NT2/D1 (cell line): ENCODE measurements at regions not wholly inside any gene's neighbourhood (a gene's known extent, or its start where the extent isn't known, plus 50 kb on each side); places are given as distances from the start of the nearest gene placed in this dataset.

Experiments used
- DNase-seq: peaks from one replicate; pipeline ENCODE4 v3.0.0-alpha.2; 2011; ENCODE audit warnings: low read depth, low spot score
- H3K27me3 ChIP-seq: 2 replicates; pipeline ENCODE4 v1.6.0; 2011; ENCODE audit warnings: mild to moderate bottlenecking; ENCODE audit not compliant: insufficient read length, insufficient read depth
- H3K36me3 ChIP-seq: 2 replicates; pipeline ENCODE4 v1.6.1; 2011; ENCODE audit warnings: mild to moderate bottlenecking, low read length, mixed read lengths; ENCODE audit not compliant: insufficient read depth, insufficient read length
- H3K4me1 ChIP-seq: 2 replicates; pipeline ENCODE4 v1.5.1; 2011; ENCODE audit not compliant: insufficient read depth, insufficient read length
- H3K4me3 ChIP-seq: 2 replicates; pipeline ENCODE4 v1.5.1; 2011; ENCODE audit warnings: low read depth; ENCODE audit not compliant: insufficient read length
- H3K9ac ChIP-seq: 2 replicates; pipeline ENCODE4 v1.6.0; 2011; ENCODE audit warnings: low read depth; ENCODE audit not compliant: insufficient read length
- H3K9me3 ChIP-seq: 2 replicates; pipeline ENCODE4 v1.5.1; 2011; ENCODE audit warnings: mild to moderate bottlenecking, low read length; ENCODE audit not compliant: insufficient read depth
- SUZ12 ChIP-seq: IDR thresholded peaks from 2 replicates; pipeline ENCODE4 v1.6.1; 2011; ENCODE audit not compliant: insufficient read length, insufficient read depth; ENCODE audit errors: extremely low read depth
- YY1 ChIP-seq: IDR thresholded peaks from 2 replicates; pipeline ENCODE4 v1.6.1; 2011; ENCODE audit not compliant: insufficient read length, insufficient read depth
- ZNF274 ChIP-seq: IDR thresholded peaks from 2 replicates; pipeline ENCODE4 v1.6.1; 2011; ENCODE audit warnings: mild to moderate bottlenecking, low read depth, low read length

GRCh38 chr13:74476365-74476764 is 342.2 kb upstream of the KLF12 start:
- no peak for DNase-seq
- no peaks in the 10 kb centered on the region for H3K4me1 ChIP-seq
- no peaks in the 10 kb centered on the region for H3K27me3 ChIP-seq
- no peak overlapping the region for H3K4me3 ChIP-seq
- no peaks in the 10 kb centered on the region for H3K36me3 ChIP-seq
- no peak for TF ChIP-seq ZNF274
- TF ChIP-seq YY1 = no peak
- no peak for TF ChIP-seq SUZ12
- no peak overlapping the region for H3K9ac ChIP-seq
- H3K9me3 ChIP-seq = no peaks in the 10 kb centered on the region

DNA sequence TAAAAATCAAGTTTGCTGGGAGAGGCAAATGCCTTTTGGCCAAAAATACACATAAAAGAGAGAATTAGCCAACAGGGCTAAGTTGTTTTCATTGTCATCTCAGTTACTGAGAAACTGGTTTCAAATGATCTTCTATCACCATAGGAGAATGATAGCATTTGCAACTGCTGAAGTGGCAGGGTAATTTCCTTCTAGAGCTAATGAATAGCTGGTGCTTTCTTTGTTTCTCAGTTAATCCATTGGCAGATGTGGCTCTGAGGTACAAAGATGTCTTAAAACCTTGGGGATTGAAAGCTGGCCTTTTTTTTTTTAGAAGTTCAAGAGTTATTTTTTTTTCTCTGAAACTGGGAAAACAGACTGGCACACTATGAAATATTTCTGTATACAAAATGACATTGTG is 332.7 kb upstream of the KLF12 start:
- TF ChIP-seq YY1 (no peak), ZNF274 (no peak), SUZ12 (no peak)
- Histone ChIP-seq H3K36me3 (no peaks in the 10 kb centered on the region), H3K9ac (no peak overlapping the region), H3K4me3 (no peak overlapping the region), H3K4me1 (no peaks in the 10 kb centered on the region), H3K9me3 (no peaks in the 10 kb centered on the region), H3K27me3 (no peaks in the 10 kb centered on the region)
- DNase-seq = no peak

- no peak for DNase-seq
- TF ChIP-seq SUZ12 = no peak
- TF ChIP-seq ZNF274 = no peak
- TF ChIP-seq YY1 = no peak
- Histone ChIP-seq H3K9ac (no peak overlapping the region), H3K4me1 (no peaks in the 10 kb centered on the region), H3K9me3 (no peaks in the 10 kb centered on the region), H3K27me3 (no peaks in the 10 kb centered on the region), H3K36me3 (no peaks in the 10 kb centered on the region), H3K4me3 (no peak overlapping the region)
Measured at GRCh38 chr13:74466020-74466419, 331.8 kb upstream of the KLF12 start.

DNA sequence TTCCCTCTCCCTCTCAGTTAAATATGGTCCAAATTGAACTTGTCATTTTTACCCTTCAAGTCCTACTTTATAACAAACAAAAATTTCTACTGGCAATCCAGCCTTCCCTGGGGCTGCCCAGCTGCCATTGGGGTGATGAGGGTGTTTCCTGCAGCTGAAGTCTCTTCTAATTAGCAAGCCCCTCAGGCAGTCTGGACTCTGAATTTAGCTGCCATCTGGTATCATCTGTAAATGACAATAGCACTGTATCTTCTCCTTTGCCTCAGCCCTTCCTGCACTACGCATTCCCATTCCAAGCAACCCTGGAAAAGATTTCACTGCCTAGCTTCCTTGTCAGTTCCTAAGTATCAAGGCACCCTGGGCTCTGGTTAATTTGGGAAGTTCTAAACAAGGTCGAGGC is 331.1 kb upstream of the KLF12 start:
- H3K36me3 ChIP-seq = no peaks in the 10 kb centered on the region
- H3K4me3 ChIP-seq = no peak overlapping the region
- no peaks in the 10 kb centered on the region for H3K27me3 ChIP-seq
- peak; percentile 40 for DNase-seq
- TF ChIP-seq YY1 (no peak), ZNF274 (no peak), SUZ12 (no peak)
- H3K4me1 ChIP-seq = no peaks in the 10 kb centered on the region
- no peak overlapping the region for H3K9ac ChIP-seq
- no peaks in the 10 kb centered on the region for H3K9me3 ChIP-seq

DNA sequence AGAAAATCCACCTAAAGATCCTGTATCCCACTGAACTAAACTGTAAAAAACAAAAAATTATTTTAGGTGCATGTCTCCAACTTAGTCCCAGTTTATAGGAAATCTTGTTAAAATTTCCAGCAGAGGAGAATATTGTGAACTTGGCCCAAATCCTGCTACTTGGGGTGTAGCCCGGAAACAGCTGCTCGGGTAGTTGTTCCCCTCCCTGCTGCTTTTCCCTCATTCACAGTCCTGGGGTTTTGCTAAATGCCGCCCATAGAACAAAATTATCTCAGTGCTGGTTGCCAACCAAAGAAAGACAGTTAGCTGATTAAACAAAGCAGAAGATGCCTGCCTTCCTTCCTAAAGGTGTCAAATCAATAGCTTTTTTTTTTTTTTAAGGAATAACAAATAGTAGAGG is 330.5 kb upstream of the KLF12 start:
- no peaks in the 10 kb centered on the region for H3K9me3 ChIP-seq
- no peaks in the 10 kb centered on the region for H3K4me1 ChIP-seq
- DNase-seq = no peak
- no peak overlapping the region for H3K9ac ChIP-seq
- TF ChIP-seq ZNF274 = no peak
- TF ChIP-seq YY1 = no peak
- no peak for TF ChIP-seq SUZ12
- no peak overlapping the region for H3K4me3 ChIP-seq
- H3K27me3 ChIP-seq = no peaks in the 10 kb centered on the region
- no peaks in the 10 kb centered on the region for H3K36me3 ChIP-seq

- no peak for DNase-seq
- TF ChIP-seq YY1 (no peak), SUZ12 (no peak), ZNF274 (no peak)
- no peaks in the 10 kb centered on the region for H3K27me3 ChIP-seq
Measured at GRCh38 chr13:74461011-74461410, 326.8 kb upstream of the KLF12 start.

DNA sequence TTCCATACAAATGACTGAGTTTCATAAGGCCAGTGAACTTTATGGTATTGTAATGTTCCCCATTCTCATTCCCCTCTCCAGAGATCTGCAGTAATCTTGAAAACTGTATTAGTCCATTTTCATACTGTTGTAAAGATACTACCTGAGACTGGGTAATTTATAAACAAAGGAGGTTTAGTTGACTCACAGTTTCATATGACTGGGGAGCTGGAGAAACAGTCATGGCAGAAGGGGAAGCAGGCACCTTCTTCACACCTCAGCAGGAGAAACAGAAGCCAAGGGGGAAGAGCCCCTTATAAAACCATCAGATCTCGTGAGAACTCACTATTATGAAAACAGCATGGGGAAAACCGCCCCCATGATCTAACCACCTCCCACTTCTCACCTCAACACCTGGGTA is 318.7 kb upstream of the KLF12 start:
- no peaks in the 10 kb centered on the region for H3K36me3 ChIP-seq
- no peaks in the 10 kb centered on the region for H3K4me1 ChIP-seq
- DNase-seq = no peak
- H3K4me3 ChIP-seq = no peak overlapping the region
- no peaks in the 10 kb centered on the region for H3K27me3 ChIP-seq
- H3K9me3 ChIP-seq = 0 out of 2 replicates have a peak, but pooled peaks cover 8% of the 10 kb centered on the region
- no peak overlapping the region for H3K9ac ChIP-seq
- no peak for TF ChIP-seq SUZ12
- no peak for TF ChIP-seq ZNF274

More at GRCh38 chr13:74461011-74461410, 326.8 kb upstream of the KLF12 start:
- H3K9me3 ChIP-seq = no peaks in the 10 kb centered on the region
- H3K36me3 ChIP-seq = no peaks in the 10 kb centered on the region
- H3K4me3 ChIP-seq = no peak overlapping the region
- no peaks in the 10 kb centered on the region for H3K4me1 ChIP-seq
- H3K9ac ChIP-seq = no peak overlapping the region

DNA sequence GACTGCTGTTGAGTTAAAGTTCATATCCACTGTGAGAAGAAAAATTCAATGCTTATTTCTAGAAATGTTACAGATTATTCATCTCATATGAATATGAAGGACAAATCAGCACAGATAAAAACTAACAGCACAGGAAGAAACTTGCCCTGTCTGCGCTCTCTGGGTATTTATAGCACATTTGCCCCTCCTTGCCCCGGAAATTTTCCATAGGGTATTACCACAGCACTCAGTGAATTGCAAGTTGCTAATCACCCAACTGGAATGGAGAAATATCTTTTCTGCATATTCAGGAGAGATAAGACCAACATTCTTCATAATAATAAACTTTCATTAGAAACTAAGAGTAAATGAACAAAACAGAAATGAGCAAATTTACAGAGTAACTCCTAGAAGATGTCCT is 318.0 kb upstream of the KLF12 start:
- DNase-seq = no peak
- H3K4me3 ChIP-seq = no peak overlapping the region
- TF ChIP-seq SUZ12 (no peak), YY1 (no peak), ZNF274 (no peak)
- H3K4me1 ChIP-seq = no peaks in the 10 kb centered on the region
- no peak overlapping the region for H3K9ac ChIP-seq
- no peaks in the 10 kb centered on the region for H3K36me3 ChIP-seq
- no peaks in the 10 kb centered on the region for H3K27me3 ChIP-seq
- 0 out of 2 replicates have a peak, but pooled peaks cover 8% of the 10 kb centered on the region for H3K9me3 ChIP-seq
